ENCODE measurements at regions not wholly inside any gene's neighbourhood (a gene's known extent, or its start where the extent isn't known, plus 50 kb on each side); places are given as distances from the start of the nearest gene placed in this dataset.

GRCh38 chr3:18239674-18240073, 185.5 kb downstream of the SATB1 start:
- Histone ChIP-seq H3K4me1 (ENCODE audit: control insufficient read depth in 2 of 2, insufficient read depth in 2 of 2, low read length in 2 of 2) (peaks cover 3 to 6% of the 10 kb centered on the region in 2 donors), H3K9ac (ENCODE audit: low read length) (no peak overlapping the region), H2AFZ (ENCODE audit: insufficient read depth, low read depth, low read length, poor library complexity, severe bottlenecking) (no peak overlapping the region), H3K79me2 (ENCODE audit: control insufficient read depth, insufficient read depth, low read length) (no peaks in the 10 kb centered on the region), H3K4me3 (ENCODE audit: control extremely low read depth in 1 of 5, extremely low read depth in 1 of 5, insufficient read depth in 1 of 5, low read depth in 2 of 5, low read length in 4 of 5) (no peak overlapping the region), H3K36me3 (replicated peaks in 1 of 2; ENCODE audit: control extremely low read depth in 1 of 2, control insufficient read depth in 1 of 2, extremely low read depth in 1 of 2, insufficient read depth in 2 of 2, low read length in 1 of 2) (no peaks in the 10 kb centered on the region), H3K9me3 (ENCODE audit: control extremely low read depth in 1 of 3, control insufficient read depth in 2 of 3, insufficient read depth in 1 of 3, low read length in 2 of 3) (no peaks in the 10 kb centered on the region), H3K4me2 (replicated peaks; ENCODE audit: low read depth, low read length, poor library complexity, severe bottlenecking) (no peak overlapping the region), H4K20me1 (ENCODE audit: control insufficient read depth, insufficient read depth, low read length, poor library complexity, severe bottlenecking) (no peaks in the 10 kb centered on the region), H3K27ac (ENCODE audit: low read length in 2 of 2) (no peak overlapping the region), H3K27me3 (replicated peaks in 1 of 4; ENCODE audit: control extremely low read depth in 1 of 4, control insufficient read depth in 3 of 4, insufficient read depth in 4 of 4, low read length in 3 of 4) (no peaks in the 10 kb centered on the region)
- H3K27ac Mint-ChIP-seq: no peak overlapping the region
- ChIA-PET CTCF (no interaction called here), POLR2A (no interaction called here)
- H3K4me1 Mint-ChIP-seq: peaks cover 9% of the 10 kb centered on the region
- TF ChIP-seq CTCF (IDR thresholded peaks at IDR 0.05) (no peak), EZH2 (IDR thresholded peaks at IDR 0.05; ENCODE audit: borderline replicate concordance, insufficient read depth, low read depth, low read length, poor library complexity, severe bottlenecking) (no peak)
- WGBS (ENCODE audit: insufficient coverage): no CpG with 5 or more reads among the region's 2 CpGs
- H3K27me3 Mint-ChIP-seq: peaks cover 11% of the 10 kb centered on the region
- no peak for ATAC-seq (ENCODE audit: low read depth)
- DNase-seq: no peak
- intact Hi-C loops (cut with micrococcal nuclease): no loop called here
- no peaks in the 10 kb centered on the region for H3K9me3 Mint-ChIP-seq (ENCODE audit: insufficient read depth)
- H3K4me3 Mint-ChIP-seq: no peak overlapping the region

DNA sequence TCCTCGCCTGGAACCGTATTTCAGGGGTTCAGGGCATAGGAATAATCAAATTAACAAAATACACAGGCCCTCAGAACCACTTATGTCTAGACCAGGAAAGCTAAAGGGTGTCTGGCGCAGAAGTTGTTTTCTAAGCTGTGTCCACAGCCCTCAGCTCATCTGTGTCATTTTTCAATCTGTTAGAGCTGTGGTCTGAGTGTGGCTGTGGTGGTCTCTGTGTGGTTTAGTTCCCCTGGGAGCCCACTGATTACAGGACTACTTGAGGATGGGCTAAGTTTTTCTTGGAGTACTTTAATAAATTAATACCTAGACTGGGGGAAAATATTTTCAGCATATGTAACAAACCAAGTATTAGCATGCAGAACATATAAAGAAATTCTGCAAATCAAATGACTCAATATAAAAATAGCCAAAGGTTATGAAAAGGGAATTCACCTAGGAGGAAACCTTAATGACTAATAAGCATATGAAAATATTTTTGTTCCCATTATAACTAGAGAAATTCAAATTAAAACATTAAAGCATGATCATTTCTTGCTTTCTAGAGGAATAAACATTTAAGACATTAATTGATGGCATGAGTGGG, 186.3 kb downstream of the SATB1 start:
- no peak overlapping the region for H2AFZ ChIP-seq (ENCODE audit: insufficient read depth, low read depth, low read length, poor library complexity, severe bottlenecking)
- no peak overlapping the region for H3K4me2 ChIP-seq (replicated peaks; ENCODE audit: low read depth, low read length, poor library complexity, severe bottlenecking)
- H3K36me3 ChIP-seq (replicated peaks in 1 of 2; ENCODE audit: control extremely low read depth in 1 of 2, control insufficient read depth in 1 of 2, extremely low read depth in 1 of 2, insufficient read depth in 2 of 2, low read length in 1 of 2): no peaks in the 10 kb centered on the region
- peaks cover 3 to 6% of the 10 kb centered on the region in 2 donors for H3K4me1 ChIP-seq (ENCODE audit: control insufficient read depth in 2 of 2, insufficient read depth in 2 of 2, low read length in 2 of 2)
- WGBS (ENCODE audit: insufficient coverage): 80% methylated on average over 1 of the region's 3 CpGs
- H3K4me3 Mint-ChIP-seq: no peak overlapping the region
- no peaks in the 10 kb centered on the region for H4K20me1 ChIP-seq (ENCODE audit: control insufficient read depth, insufficient read depth, low read length, poor library complexity, severe bottlenecking)
- no peaks in the 10 kb centered on the region for H3K9me3 ChIP-seq (ENCODE audit: control extremely low read depth in 1 of 3, control insufficient read depth in 2 of 3, insufficient read depth in 1 of 3, low read length in 2 of 3)
- no peak for DNase-seq
- ChIA-PET POLR2A (no interaction called here), CTCF (no interaction called here)
- H3K27me3 Mint-ChIP-seq: peaks cover 14% of the 10 kb centered on the region
- H3K27me3 ChIP-seq (replicated peaks in 1 of 4; ENCODE audit: control extremely low read depth in 1 of 4, control insufficient read depth in 3 of 4, insufficient read depth in 4 of 4, low read length in 3 of 4): no peaks in the 10 kb centered on the region
- intact Hi-C loops (cut with micrococcal nuclease): no loop called here
- H3K79me2 ChIP-seq (ENCODE audit: control insufficient read depth, insufficient read depth, low read length): no peaks in the 10 kb centered on the region
- no peak overlapping the region for H3K4me3 ChIP-seq (ENCODE audit: control extremely low read depth in 1 of 5, extremely low read depth in 1 of 5, insufficient read depth in 1 of 5, low read depth in 2 of 5, low read length in 4 of 5)
- H3K9me3 Mint-ChIP-seq (ENCODE audit: insufficient read depth): no peaks in the 10 kb centered on the region
- H3K9ac ChIP-seq (ENCODE audit: low read length): no peak overlapping the region
- H3K4me1 Mint-ChIP-seq: peaks cover 9% of the 10 kb centered on the region
- no peak for ATAC-seq (ENCODE audit: low read depth)
- H3K27ac ChIP-seq (ENCODE audit: low read length in 2 of 2): no peak overlapping the region
- TF ChIP-seq CTCF (IDR thresholded peaks at IDR 0.05) (no peak), EZH2 (IDR thresholded peaks at IDR 0.05; ENCODE audit: borderline replicate concordance, insufficient read depth, low read depth, low read length, poor library complexity, severe bottlenecking) (no peak)
- no peak overlapping the region for H3K27ac Mint-ChIP-seq

Measured in B cell (primary cell).